ENCODE measurements at regions not wholly inside any gene's neighbourhood (a gene's known extent, or its start where the extent isn't known, plus 50 kb on each side); places are given as distances from the start of the nearest gene placed in this dataset.
"Not testable (repeated sequence)": the region's sequence is repeated elsewhere in the genome, so short reads cannot be mapped to it uniquely, and the experiment has no call there.

- Mint-ChIP-seq H3K9me3 (peaks cover 4% of the 10 kb centered on the region), H3K36me3 (ENCODE audit: low read depth) (no peaks in the 10 kb centered on the region), H3K27ac (no peak overlapping the region), H3K4me3 (no peak overlapping the region), H3K4me1 (ENCODE audit: low read depth) (no peaks in the 10 kb centered on the region), H3K27me3 (no peaks in the 10 kb centered on the region)
Measured at GRCh38 chr3:110400315-110400714, 671.3 kb upstream of the NECTIN3 start.

- H3K9me3 Mint-ChIP-seq: no peaks in the 10 kb centered on the region
- no peaks in the 10 kb centered on the region for H3K27me3 Mint-ChIP-seq
- H3K36me3 Mint-ChIP-seq (ENCODE audit: low read depth): no peaks in the 10 kb centered on the region
- no peak overlapping the region for H3K4me3 Mint-ChIP-seq
- no peak overlapping the region for H3K27ac Mint-ChIP-seq
- no peaks in the 10 kb centered on the region for H3K4me1 Mint-ChIP-seq (ENCODE audit: low read depth)
Measured at GRCh38 chr3:110405830-110406585, 665.6 kb upstream of the NECTIN3 start.

- H3K9me3 Mint-ChIP-seq: no peaks in the 10 kb centered on the region
- no peaks in the 10 kb centered on the region for H3K27me3 Mint-ChIP-seq
- H3K4me1 Mint-ChIP-seq (ENCODE audit: low read depth): no peaks in the 10 kb centered on the region
- H3K4me3 Mint-ChIP-seq: no peak overlapping the region
- H3K36me3 Mint-ChIP-seq (ENCODE audit: low read depth): no peaks in the 10 kb centered on the region
- H3K27ac Mint-ChIP-seq: no peak overlapping the region
Measured at GRCh38 chr3:110413266-110413665, 658.4 kb upstream of the NECTIN3 start.

GRCh38 chr3:110413807-110414748 is 657.5 kb upstream of the NECTIN3 start:
- H3K27me3 Mint-ChIP-seq: no peaks in the 10 kb centered on the region
- no peak overlapping the region for H3K4me3 Mint-ChIP-seq
- H3K36me3 Mint-ChIP-seq (ENCODE audit: low read depth): no peaks in the 10 kb centered on the region
- H3K27ac Mint-ChIP-seq: no peak overlapping the region
- H3K4me1 Mint-ChIP-seq (ENCODE audit: low read depth): no peaks in the 10 kb centered on the region
- no peaks in the 10 kb centered on the region for H3K9me3 Mint-ChIP-seq

DNA sequence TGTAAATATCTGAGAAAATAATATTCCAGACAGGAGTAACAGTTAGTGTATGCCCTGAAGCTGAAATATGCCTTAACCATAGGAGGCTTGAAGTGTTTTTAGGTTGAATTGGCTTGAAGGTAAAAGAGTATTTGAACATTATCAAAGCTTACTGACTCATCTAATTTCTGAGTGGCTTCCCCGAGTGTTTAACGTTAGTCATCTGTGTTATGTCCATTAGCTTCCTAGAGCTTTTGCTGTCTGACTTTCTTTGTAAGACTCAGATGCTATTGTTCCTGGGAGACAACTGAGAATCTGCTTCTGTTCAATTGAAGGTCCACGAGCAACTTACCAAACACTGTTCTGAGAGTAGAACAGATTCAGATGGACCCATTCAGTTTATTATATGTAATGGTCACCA is 656.8 kb upstream of the NECTIN3 start:
- no peak overlapping the region for H3K27ac Mint-ChIP-seq
- H3K27me3 Mint-ChIP-seq: no peaks in the 10 kb centered on the region
- H3K9me3 Mint-ChIP-seq: no peaks in the 10 kb centered on the region
- no peaks in the 10 kb centered on the region for H3K36me3 Mint-ChIP-seq (ENCODE audit: low read depth)
- no peaks in the 10 kb centered on the region for H3K4me1 Mint-ChIP-seq (ENCODE audit: low read depth)
- H3K4me3 Mint-ChIP-seq: no peak overlapping the region

GRCh38 chr3:110419096-110419495 is 652.5 kb upstream of the NECTIN3 start:
- H3K27ac Mint-ChIP-seq: no peak overlapping the region
- no peaks in the 10 kb centered on the region for H3K27me3 Mint-ChIP-seq
- H3K4me3 Mint-ChIP-seq: no peak overlapping the region
- no peaks in the 10 kb centered on the region for H3K9me3 Mint-ChIP-seq
- H3K4me1 Mint-ChIP-seq (ENCODE audit: low read depth): peaks cover 4% of the 10 kb centered on the region
- no peaks in the 10 kb centered on the region for H3K36me3 Mint-ChIP-seq (ENCODE audit: low read depth)

GRCh38 chr3:110419601-110420000 is 652.0 kb upstream of the NECTIN3 start:
- Mint-ChIP-seq H3K4me3 (no peak overlapping the region), H3K9me3 (no peaks in the 10 kb centered on the region), H3K4me1 (ENCODE audit: low read depth) (peaks cover 4% of the 10 kb centered on the region), H3K27me3 (no peaks in the 10 kb centered on the region), H3K27ac (no peak overlapping the region), H3K36me3 (ENCODE audit: low read depth) (no peaks in the 10 kb centered on the region)

GRCh38 chr3:110420158-110420641 is 651.4 kb upstream of the NECTIN3 start:
- H3K27me3 Mint-ChIP-seq: no peaks in the 10 kb centered on the region
- no peak overlapping the region for H3K27ac Mint-ChIP-seq
- H3K4me1 Mint-ChIP-seq (ENCODE audit: low read depth): peaks cover 4% of the 10 kb centered on the region

DNA sequence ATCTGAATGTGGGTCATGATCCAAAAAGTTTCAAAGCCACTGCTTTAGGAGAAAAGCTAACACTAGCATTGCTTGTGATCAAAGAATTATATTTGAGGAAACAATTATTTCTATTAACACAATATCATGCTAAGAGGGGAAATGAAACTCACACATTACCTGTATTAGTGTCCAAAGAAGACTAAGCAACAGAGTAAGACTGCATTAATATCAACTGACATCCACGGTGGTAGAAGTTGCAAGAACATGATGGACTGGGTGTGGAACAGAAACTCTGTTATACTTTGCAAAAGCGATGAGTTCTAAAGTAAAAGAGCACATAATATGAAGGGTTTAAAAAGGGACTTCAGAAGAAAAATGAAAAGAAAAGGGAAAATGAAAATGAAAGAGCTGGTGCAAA is 648.3 kb upstream of the NECTIN3 start:
- H3K36me3 Mint-ChIP-seq (ENCODE audit: low read depth): no peaks in the 10 kb centered on the region
- no peaks in the 10 kb centered on the region for H3K9me3 Mint-ChIP-seq
- no peak overlapping the region for H3K4me3 Mint-ChIP-seq
- H3K4me1 Mint-ChIP-seq (ENCODE audit: low read depth): peaks cover 4% of the 10 kb centered on the region
- H3K27ac Mint-ChIP-seq: no peak overlapping the region
- no peaks in the 10 kb centered on the region for H3K27me3 Mint-ChIP-seq

More at GRCh38 chr3:110420158-110420641, 651.4 kb upstream of the NECTIN3 start:
- H3K9me3 Mint-ChIP-seq: no peaks in the 10 kb centered on the region
- H3K36me3 Mint-ChIP-seq (ENCODE audit: low read depth): no peaks in the 10 kb centered on the region
- no peak overlapping the region for H3K4me3 Mint-ChIP-seq

- H3K4me1 Mint-ChIP-seq (ENCODE audit: low read depth): no peaks in the 10 kb centered on the region
- H3K27ac Mint-ChIP-seq: no peak overlapping the region
- no peaks in the 10 kb centered on the region for H3K27me3 Mint-ChIP-seq
- no peaks in the 10 kb centered on the region for H3K36me3 Mint-ChIP-seq (ENCODE audit: low read depth)
- no peak overlapping the region for H3K4me3 Mint-ChIP-seq
- H3K9me3 Mint-ChIP-seq: no peaks in the 10 kb centered on the region
Measured at GRCh38 chr3:110430146-110430545, 641.5 kb upstream of the NECTIN3 start.

DNA sequence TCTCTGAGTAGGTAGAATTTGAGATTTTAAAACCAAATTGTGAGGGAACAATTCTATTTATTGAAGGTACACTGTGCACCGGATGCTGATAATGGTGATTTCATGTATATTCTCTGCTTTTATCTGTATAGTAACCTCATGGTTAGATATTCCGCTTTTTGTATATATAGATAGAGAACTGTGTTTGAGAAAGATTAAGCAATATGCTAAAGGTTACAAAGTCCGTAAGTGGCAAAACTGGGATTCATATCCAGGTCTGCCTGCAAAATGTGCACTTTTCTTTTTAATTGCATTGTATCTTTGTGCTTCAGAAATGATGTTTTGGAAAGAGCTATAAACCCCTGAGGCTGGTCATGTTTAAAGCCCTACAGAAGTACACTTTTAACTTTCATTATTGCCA is 635.4 kb upstream of the NECTIN3 start:
- H3K4me3 Mint-ChIP-seq: no peak overlapping the region
- H3K36me3 Mint-ChIP-seq (ENCODE audit: low read depth): no peaks in the 10 kb centered on the region
- peaks cover 4% of the 10 kb centered on the region for H3K27me3 Mint-ChIP-seq
- no peaks in the 10 kb centered on the region for H3K9me3 Mint-ChIP-seq
- no peak overlapping the region for H3K27ac Mint-ChIP-seq
- H3K4me1 Mint-ChIP-seq (ENCODE audit: low read depth): no peaks in the 10 kb centered on the region

DNA sequence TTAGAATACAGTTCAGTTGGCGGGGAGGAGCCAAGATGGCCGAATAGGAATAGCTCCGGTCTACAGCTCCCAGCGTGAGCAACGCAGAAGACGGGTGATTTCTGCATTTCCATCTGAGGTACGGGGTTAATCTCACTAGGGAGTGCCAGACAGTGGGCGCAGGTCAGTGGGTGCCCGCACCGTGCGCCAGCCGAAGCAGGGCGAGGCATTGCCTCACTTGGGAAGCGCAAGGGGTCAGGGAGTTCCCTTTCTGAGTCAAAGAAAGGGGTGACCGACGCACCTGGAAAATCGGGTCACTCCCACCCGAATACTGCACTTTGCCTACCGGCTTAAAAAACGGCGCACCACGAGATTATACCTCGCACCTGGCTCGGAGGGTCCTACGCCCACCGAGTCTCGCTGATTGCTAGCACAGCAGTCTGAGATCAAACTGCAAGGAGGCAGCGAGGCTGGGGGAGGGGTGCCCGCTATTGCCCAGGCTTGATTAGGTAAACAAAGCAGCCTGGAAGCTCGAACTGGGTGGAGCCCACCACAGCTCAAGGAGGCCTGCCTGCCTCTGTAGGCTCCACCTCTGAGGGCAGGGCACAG is 631.5 kb upstream of the NECTIN3 start:
- H3K36me3 Mint-ChIP-seq (ENCODE audit: low read depth); H3K4me3 Mint-ChIP-seq; H3K4me1 Mint-ChIP-seq (ENCODE audit: low read depth); H3K27ac Mint-ChIP-seq; H3K9me3 Mint-ChIP-seq; H3K27me3 Mint-ChIP-seq: not testable (repeated sequence)

GRCh38 chr3:110454066-110454465 is 617.5 kb upstream of the NECTIN3 start:
- H3K4me3 Mint-ChIP-seq: no peak overlapping the region
- no peaks in the 10 kb centered on the region for H3K27me3 Mint-ChIP-seq
- no peaks in the 10 kb centered on the region for H3K36me3 Mint-ChIP-seq (ENCODE audit: low read depth)
- H3K9me3 Mint-ChIP-seq: no peaks in the 10 kb centered on the region
- no peaks in the 10 kb centered on the region for H3K4me1 Mint-ChIP-seq (ENCODE audit: low read depth)
- H3K27ac Mint-ChIP-seq: no peak overlapping the region

- Mint-ChIP-seq H3K27ac (no peak overlapping the region), H3K36me3 (ENCODE audit: low read depth) (no peaks in the 10 kb centered on the region), H3K27me3 (no peaks in the 10 kb centered on the region), H3K4me1 (ENCODE audit: low read depth) (no peaks in the 10 kb centered on the region), H3K9me3 (no peaks in the 10 kb centered on the region), H3K4me3 (no peak overlapping the region)
Measured at GRCh38 chr3:110456001-110456400, 615.6 kb upstream of the NECTIN3 start.
